Suppressor macrophage treated with lipopolysaccharide for 4 hours (primary cell): ENCODE measurements at regions not wholly inside any gene's neighbourhood (a gene's known extent, or its start where the extent isn't known, plus 50 kb on each side); places are given as distances from the start of the nearest gene placed in this dataset.
"Not testable (repeated sequence)": the region's sequence is repeated elsewhere in the genome, so short reads cannot be mapped to it uniquely, and the experiment has no call there.

Experiments used
- DNase-seq: peaks from one replicate; pipeline ENCODE4 v3.0.0-alpha.2; 2020

DNA sequence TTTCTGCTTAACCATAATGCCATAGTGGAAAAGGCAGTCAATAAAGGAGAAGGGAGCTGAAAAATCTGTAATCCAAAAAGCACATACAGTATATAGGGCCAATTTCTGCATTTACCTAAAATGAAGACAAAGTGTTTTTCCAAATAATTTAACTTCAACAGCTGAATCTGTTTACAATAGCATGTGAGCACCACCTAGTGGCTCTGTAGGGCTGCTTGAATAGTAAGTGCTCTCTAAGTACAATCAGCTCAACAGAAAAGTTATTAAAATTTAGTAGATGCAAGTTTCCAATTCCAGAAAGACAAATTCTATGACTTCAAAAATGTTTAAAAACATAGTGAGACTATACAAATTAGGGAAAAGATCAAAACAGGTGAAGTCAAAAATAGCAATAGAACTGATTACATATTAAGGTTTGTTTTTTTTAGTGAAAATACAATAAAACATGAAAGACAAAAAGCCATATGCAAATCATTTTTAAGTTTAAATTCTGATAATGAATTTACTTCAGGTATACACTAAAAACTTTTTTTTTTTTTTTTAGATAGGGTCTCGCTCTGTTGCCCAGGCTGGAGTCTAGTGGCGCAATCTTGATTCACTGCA, 220.0 kb downstream of the SETD4 start:
- DNase-seq, result peak; percentile 80

DNA sequence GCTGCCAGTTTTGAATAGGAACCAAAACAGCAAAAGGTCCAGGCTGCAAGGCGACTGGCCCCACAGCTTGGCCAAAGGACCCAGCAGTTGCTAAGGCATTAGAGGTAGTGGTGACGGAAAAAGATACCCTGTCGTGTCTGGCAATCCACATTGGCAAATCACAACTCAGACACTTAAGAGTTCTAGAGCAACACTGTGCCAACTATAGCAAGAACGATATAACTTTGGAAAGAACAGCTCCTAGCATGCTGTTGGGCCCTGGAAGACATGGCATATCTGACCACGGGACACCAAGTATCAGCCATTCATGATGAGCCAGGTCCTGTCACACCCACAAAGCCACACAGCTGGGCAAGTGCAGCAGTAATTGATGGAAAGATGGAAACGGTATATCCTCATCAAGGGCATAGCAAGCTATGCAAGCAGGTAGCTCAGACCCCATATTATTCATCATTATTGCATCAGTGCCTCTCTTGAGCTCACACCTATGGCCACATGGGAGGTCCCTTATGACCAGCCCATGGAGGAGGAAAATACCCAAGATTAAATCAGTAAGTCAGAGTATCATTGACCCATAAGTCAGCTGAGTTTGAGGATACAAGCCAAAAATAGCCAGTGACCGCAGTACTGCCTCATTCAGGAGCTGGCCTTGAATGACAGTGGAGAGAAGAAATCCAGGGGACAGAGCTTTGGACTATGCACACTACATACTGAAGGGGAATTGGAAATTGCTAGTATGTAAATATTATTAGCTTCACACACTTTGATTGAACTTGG, 221.2 kb downstream of the SETD4 start:
- peak; percentile 28 for DNase-seq

DNA sequence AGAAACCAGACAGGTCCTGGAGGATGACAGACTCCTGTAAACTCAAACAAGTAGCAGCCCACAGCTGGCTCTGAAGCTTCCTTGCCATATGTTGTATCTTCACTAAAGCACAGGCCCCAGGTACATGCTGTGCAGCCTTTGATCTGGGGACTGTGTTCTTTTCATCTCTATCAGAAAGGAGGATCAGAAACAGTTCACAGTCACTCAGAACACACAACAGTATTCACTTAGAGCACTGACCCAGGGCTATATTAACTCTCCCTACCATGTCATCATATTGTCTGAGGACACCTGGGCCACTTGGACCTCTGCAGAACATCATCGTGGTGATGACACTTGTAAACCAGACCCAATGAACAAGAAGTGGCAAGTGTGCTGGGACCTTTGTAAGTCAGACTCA, 222.0 kb downstream of the SETD4 start:
- DNase-seq, result no peak

DNA sequence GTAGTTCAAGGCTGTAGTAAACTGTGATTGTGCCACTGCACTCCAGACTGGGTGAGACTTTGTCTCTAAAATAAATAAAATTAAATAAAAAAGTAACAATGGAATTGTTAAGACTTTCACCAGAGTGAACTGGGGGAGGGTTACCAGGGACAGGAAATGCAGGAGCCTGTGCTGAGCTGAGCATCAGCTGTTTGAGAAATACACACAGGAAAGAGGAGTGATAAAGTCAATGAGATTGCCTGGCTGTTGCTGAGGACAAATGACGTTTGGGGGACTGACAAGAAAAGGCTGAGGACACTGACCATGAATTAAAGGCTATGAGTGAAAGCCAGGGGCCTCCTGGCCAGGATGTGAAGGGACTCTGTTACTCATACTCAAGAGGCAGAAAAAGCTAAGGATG, 226.3 kb downstream of the SETD4 start:
- DNase-seq, result no peak

DNA sequence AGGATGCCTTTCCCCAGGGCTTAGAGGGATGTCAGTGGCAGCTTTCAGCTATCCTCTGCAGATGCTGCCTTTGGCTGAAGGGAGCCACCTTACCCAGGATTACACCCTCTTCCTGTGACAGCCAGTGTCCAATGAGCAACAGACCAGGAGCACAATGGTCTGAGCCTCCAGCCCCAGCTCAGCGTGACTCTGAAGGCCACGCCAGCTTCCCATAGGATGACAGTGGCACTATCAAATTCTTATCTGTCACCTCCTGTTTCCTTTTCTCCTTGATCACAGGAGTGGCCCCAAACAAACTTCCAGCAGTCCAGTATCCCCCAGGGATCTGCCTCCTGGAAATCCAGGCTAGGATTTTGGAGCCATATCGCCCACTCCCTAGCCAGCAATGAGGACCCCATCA, 226.9 kb downstream of the SETD4 start:
- no peak for DNase-seq

DNA sequence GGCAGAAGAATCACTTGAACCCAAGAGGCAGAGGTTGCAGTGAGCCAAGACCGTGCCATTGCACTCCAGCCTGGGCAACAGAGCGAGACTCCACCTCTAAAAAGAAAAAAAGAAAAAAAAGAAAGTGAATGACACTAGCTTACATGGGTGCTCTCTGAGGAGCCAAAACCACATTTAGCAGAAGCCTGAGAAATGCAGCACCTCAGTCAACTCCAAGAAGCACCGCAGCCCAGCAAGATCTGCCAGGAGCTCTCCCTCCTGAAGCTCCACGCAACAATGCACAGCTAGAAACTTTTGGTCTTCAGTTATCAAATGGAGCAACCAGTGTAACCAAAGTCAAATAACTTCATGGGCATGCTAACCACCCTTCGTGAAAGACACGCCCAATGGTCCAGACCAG, 229.1 kb downstream of the SETD4 start:
- DNase-seq, result no peak

DNA sequence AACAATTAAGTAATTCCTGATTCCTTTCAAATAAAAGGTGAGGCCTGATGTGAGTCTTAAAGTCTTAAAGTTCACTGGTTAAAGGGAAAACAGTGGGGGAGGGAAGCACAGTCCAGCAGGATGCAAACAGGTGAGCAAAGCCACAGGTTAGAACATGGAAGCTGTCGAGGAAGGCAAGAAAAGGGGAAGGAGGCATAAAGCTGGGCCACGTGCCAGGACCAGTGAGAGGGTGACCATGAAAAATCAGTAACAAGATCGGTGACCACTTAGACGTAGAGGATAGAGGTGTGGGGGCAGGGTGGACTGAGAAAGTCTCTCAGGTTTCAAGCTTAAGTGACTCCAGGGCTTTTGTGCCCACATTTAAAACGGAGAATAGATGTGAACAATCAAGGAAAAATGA, 231.3 kb downstream of the SETD4 start:
- no peak for DNase-seq

DNA sequence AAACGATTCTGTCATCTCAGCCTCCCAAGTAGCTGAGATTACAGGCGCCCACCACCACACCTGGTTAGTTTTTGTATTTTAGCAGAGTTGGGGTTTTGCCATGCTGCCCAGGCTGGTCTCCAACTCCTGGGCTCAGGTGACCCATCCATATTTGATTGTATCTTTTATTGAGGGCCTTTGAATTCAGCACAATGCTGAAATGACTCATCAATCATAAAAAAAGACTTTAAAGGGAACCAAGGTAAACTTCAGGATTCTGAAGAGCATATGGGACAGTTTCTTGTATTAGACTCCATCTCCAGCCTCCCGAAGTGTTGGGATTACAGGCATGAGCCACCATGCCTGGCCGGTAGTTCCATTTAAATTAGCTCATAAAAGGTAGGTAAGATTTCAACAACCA, 232.2 kb downstream of the SETD4 start:
- no peak for DNase-seq

DNA sequence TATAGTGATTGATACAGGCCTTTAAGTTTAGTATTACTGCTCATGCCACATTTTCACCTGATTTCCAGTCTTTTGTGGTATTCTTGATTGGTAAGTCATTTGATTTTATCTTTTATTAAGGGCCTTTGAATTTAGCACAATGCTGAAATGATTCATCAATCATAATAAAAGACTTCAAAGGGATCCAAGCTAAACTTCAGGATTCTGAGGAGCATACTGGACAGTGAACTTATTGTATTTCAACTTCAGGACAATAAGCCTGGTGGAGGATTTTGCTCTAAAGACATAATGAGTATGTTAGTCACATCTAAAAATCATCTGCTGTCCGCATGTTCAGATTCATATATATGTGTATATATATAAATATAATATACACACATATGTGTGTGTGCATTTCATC, 233.3 kb downstream of the SETD4 start:
- DNase-seq, result no peak

DNA sequence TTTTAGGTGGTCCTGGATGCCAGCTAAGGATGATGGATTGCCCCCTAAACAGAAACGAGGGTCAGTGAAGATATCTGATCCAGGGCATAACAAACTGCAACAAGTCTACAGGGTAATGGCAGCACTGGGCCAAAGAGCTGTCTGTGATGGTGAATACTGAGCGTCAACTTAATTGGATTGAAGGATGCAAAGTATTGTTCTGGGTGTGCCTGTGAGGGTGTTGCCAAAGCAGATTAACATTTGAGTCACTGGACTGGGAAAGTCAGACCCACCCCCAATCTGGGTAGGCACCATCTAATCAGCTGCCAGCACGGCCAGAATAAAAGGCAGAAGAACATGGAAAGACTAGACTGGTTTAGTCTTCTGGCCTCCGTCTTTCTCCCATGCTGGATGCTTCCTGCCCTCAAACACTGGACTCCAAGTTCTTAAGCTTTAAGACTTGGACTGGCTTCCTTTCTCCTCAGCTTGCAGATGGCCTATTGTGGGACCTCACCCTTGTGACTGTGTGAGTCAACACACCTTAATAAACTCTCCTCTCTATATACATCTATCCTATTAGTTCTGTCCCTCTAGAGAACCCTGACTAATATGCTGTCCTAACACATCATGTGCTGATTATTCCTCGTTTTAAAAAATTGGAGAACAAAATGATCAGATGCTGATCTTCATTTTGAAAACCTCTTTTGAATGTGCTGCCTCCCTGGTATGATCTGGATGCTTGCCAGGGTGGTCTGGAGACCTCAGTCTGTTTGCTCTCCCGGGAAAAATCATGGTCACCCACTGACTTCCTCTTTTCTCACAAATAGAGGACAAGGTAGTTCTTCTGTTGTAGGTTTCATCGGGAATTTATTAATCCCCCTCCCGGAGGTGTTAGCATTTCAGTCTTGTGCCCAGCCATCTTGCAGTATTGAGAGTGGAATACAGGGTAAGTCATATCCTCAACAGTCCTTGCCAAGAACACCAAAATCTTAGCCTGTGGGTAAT, 234.7 kb downstream of the SETD4 start:
- DNase-seq, result no peak

DNA sequence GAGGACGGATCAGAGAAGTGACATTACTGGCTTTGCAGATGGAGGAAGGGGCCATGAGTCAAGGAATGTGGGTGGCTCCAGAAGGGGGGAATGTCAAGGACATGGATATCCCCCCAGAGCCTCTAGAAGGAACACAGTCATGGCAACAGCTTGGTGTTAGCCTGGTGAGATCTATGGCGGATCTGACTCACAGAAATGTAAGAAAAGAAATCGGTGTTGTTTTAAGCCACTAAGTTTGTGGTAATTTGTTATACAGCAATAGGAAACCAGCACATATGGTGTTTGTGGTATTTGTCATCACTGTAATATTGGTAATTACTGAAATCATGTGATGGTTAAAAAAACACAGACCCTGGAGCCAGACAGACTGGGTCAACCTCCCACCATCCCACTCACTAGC, 236.2 kb downstream of the SETD4 start:
- DNase-seq, result no peak

DNA sequence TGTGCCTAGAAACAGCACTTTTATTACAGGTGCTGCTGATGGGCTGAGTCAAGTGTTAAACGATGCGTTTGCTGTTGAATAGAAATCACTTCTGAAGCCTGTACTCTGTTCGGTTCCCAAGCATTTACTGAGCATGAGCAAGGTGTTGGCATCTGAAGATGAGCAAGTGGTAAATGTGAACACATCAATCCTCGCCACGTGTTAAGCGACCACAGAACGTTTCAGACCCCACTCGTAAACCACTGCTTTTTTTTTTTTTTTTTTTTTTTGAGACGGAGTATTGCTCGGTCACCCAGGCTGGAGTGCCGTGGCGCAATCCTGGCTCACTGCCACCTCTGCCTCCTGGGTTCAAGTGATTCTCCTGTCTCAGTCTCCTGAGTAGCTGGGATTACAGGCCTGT, 241.2 kb downstream of the SETD4 start:
- no peak for DNase-seq

DNA sequence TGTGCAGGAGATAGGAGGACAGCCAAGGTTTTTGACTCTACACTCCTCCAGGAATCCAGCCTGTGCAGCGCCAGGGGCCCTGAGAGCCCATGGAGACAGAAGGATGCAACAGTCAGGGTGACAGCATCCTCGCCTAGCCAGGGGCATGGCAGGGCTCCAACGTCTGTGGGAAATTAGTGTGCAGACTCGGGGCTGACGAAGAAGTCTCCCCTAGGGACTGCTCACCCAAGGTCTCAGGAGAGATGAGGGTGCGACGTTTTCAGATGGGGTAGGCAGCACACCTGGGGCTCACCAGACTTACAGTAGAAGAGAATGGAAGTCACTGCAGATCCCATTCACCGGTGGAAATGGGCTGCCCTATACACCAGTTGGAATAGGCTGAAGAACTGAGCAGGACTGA, 241.7 kb downstream of the SETD4 start:
- no peak for DNase-seq

DNA sequence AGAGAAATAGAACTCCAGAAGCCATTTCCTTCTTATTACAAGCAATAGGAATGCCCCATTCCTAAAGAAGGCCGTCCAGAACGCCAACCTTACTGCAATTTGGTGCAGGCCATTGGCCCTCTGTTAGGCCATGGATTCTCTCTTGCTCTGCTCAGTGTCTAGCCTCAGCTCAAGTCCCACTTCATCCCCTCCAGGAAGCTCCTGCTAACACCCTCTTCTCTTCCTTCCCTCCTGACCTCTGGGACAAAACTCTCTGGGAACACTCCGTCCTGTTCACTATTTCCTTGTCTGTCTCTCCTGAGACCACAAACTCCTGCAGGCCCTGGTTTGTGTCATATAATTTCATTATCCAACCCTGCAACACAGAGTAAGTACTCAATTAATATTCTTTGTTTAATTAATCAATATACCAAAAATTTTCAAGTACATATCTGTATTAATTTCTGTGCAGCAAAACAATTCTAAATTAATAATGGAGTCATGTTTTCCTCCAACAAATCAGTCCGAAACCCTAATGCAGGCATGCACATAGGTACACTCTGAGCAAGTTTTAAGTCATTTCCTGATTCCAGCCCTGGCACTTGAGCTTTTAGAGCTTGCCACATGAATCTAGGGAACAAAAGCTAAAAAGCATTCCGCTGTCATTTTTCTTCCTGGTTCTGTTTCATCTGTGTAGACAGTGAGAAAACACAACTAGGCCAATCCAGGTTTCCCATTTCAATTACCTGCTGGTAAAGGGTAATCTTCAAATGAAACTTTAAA, 245.3 kb downstream of the SETD4 start:
- DNase-seq, result no peak

DNA sequence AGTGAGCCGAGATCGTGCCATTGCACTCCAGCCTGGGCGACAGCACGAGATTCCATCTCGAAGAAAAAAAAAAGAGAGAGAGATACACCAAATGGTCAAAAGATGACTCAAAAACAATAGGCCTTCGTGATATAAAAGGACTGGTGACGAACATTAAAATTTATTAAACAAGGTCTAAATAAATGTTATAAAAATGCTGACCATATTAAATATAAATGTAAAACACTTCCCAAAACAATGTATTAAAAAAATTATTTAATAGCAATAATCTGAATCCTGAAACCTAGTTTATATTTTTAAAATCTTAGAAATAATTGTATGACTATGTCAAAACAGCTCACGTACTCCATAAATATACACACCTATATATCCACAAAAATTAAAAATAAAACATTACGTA, 247.6 kb downstream of the SETD4 start:
- no peak for DNase-seq

DNA sequence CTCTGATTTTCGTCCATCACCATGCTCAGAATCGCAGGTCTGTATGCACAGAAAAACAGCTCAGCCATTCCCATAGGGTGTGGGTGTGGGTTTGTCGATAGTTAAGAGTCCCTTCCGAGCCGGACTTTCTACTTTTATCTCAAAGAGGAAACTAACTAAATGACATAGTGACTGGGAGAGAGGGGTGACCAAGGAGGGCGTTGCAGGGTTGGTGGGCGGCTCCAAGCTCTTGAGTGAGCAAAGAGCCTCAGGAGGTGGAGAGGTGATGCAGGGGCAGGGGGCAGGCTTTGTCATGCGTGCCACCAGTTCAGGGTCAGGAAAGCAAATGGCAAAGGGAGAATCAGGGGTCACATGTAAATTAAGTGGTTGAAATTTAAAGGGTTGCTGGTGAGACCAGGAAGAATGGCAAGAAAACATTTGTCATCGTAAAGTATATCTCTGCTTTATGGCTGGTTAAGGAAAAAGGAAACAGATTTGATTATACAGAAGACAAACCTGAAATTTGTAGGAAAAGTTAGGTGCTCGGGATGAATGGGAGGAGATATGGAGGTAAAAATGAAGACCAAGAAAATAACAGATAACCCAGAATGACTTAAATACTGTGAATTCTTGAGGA, 249.0 kb downstream of the SETD4 start:
- no peak for DNase-seq

DNA sequence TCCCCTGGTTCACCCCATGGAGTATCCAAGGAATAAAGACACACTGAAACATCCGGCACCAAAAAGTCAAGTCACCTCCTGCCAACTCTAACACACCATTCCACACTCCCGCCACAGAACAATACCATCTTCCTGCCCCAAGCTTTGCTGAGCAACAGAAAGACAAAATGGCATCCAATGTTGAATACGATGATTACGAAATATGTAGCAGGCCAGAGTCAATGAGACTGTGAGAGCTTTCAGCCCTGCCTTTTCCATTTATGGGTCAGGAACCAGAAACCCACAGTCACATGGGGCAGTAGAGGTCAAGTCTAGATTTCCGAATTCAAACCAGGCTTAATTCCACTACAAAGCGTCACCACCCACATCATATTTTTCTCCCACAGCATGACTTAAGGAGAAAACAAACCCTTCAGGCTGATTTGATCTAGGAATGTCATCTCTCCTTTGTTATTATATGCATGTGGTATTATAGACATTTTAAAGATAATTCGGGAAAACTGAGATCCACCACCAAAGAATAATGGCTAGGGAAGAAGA, 249.8 kb downstream of the SETD4 start:
- no peak for DNase-seq

DNA sequence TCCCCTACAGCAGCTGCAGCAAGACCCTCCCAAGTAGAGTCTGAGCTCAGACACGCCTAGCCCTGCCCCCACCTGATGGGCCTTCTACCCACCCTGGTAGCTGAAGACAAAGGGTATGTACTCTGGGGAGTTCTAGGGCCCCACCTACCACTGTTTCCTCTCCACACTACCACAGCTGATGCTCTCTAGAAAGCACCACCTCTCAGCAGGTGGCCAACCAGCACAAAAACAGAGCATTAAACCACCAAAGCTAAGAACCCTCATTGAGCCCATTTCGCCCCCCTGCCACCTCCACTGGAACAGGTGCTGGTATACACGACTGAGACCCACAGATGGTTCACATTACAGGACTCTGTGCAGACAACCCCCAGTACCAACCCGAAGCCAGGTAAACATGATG, 258.9 kb downstream of the SETD4 start:
- no peak for DNase-seq

DNA sequence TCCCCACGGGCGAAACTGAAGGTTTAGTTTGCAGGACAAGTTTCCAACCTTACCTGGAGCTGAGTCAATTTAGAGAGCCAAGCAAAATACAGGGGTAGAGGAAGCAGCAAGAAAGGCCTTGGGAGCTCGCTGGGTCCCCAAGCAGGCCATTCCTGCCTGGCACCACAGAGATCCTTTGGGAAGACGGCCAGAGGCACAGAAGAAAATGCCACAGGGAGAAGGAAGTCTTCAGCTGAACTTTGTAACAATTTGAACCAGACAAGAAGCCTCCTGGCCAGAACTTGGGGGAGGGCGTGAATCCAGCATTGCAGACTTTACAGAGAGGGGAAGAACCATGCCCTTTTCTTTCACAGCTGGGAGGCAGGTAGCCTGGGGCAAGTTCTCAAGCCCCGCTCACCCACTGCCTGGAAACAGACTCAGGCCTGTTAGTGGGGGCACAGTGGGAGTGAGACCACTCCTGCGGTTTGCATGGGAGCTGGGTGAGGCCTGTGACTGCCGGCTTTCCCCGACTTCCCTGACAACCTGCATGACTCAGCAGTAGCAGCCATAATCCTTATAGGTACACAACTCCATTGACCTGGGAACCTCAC, 259.4 kb downstream of the SETD4 start:
- DNase-seq, result not testable (repeated sequence)

DNA sequence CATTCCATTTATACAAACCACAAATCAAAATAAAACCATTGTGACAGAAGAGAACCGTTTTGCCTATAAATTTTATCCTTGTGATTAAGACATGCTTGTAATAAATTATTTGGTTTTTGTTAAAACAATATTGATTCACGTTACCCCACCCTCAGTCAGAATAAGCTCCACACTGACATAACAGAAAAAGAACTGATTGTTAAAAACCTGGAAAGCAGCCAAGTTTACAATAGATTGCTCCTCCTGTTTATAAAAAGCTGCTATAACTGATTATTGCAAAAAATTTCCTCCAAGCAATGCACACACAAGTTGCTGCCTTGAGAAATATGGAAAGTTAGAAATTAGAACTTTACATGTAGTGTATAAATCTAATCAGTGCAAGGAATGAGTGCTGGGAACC, 263.5 kb downstream of the SETD4 start:
- no peak for DNase-seq

DNA sequence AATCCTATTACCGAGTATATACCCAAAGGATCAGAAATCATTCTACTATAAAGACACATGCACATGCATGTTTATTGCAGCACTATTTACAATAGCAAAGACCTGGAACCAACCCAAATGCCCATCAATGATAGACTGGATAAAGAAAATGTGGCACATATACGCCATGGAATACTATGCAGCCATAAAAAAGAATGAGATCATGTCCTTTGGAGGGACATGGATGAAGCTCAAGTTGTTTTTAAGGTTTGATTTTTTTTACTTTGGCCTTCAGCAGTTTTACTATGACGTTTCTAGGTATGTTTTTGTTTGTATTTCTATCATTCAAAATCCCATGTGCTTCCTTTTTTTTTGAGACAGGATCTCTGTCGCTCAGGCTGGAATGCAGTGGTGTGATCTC, 265.8 kb downstream of the SETD4 start:
- DNase-seq, result not testable (repeated sequence)
